Liver (tissue), 8 donors: ENCODE measurements at regions not wholly inside any gene's neighbourhood (a gene's known extent, or its start where the extent isn't known, plus 50 kb on each side); places are given as distances from the start of the nearest gene placed in this dataset.

Experiments used
- DNase-seq: peaks from one replicate; pipeline ENCODE4 v3.0.0-alpha.2; 2017; ENCODE audit warnings: low spot score
- H3K27ac ChIP-seq, 2 donors: one replicate each; pipeline ENCODE4 v1.7.0; 2013; ENCODE audit warnings: inconsistent platforms in 2 of 2, low read length in 2 of 2, control low read depth in 1 of 2, low read depth in 1 of 2, mild to moderate bottlenecking in 1 of 2
- H3K27me3 ChIP-seq, 4 donors: one replicate each; pipeline versions ENCODE4 v1.6.1 to v1.7.0; 2013; ENCODE audit warnings: low read length in 3 of 4, inconsistent platforms in 1 of 4, mild to moderate bottlenecking in 1 of 4, moderate library complexity in 1 of 4; ENCODE audit not compliant: control insufficient read depth in 4 of 4, insufficient read depth in 4 of 4
- H3K36me3 ChIP-seq, 4 donors: one replicate each; pipeline versions ENCODE4 v1.6.1 to v1.7.0; 2013; ENCODE audit warnings: low read length in 3 of 4, mild to moderate bottlenecking in 3 of 4, low read depth in 1 of 4, moderate library complexity in 1 of 4; ENCODE audit not compliant: control insufficient read depth in 4 of 4, insufficient read depth in 3 of 4
- H3K4me1 ChIP-seq, 4 donors: one replicate each; pipeline versions ENCODE4 v1.6.1 to v1.7.0; 2013; ENCODE audit warnings: low read length in 3 of 4, mild to moderate bottlenecking in 3 of 4, moderate library complexity in 1 of 4; ENCODE audit not compliant: control insufficient read depth in 4 of 4, insufficient read depth in 4 of 4
- H3K4me3 ChIP-seq, 3 donors: one replicate each; pipeline versions ENCODE4 v1.6.1 to v1.7.0; 2013; ENCODE audit warnings: low read length in 3 of 3, control low read depth in 1 of 3, low read depth in 1 of 3, mild to moderate bottlenecking in 1 of 3
- H3K9ac ChIP-seq, 2 donors: one replicate each; pipeline ENCODE4 v1.7.0; 2013; ENCODE audit warnings: low read length in 2 of 2, mild to moderate bottlenecking in 2 of 2, moderate library complexity in 2 of 2, control low read depth in 1 of 2, low read depth in 1 of 2
- H3K9me3 ChIP-seq, 4 donors: one replicate each; pipeline versions ENCODE4 v1.6.1 to v1.7.0; 2013; ENCODE audit warnings: low read length in 3 of 4; ENCODE audit not compliant: control insufficient read depth in 4 of 4
- HNF4A ChIP-seq, 2 donors: conservative IDR thresholded peaks; 2 replicates each; pipeline ENCODE4 v1.6.1; 2016; ENCODE audit warnings: antibody characterized with exemption in 2 of 2, mild to moderate bottlenecking in 2 of 2
- HNF4G ChIP-seq: IDR thresholded peaks from 2 replicates; pipeline ENCODE4 v1.6.1; 2016; ENCODE audit warnings: antibody characterized with exemption
- JUND ChIP-seq, 2 donors: IDR thresholded peaks; 2 replicates each; pipeline ENCODE4 v1.6.1; 2016; ENCODE audit warnings: antibody characterized with exemption in 2 of 2
- NR2F2 ChIP-seq: IDR thresholded peaks from 2 replicates; pipeline ENCODE4 v1.6.1; 2016; ENCODE audit warnings: antibody characterized with exemption
- RAD21 ChIP-seq, 2 donors: IDR thresholded peaks; 2 replicates each; pipeline ENCODE4 v1.6.1; 2016; ENCODE audit warnings: antibody characterized with exemption in 2 of 2, mild to moderate bottlenecking in 2 of 2
- RXRA ChIP-seq, 2 donors: IDR thresholded peaks; 2 replicates each; pipeline ENCODE4 v1.6.1; 2017 to 2018; ENCODE audit warnings: antibody characterized with exemption in 2 of 2, mild to moderate bottlenecking in 1 of 2
- SP1 ChIP-seq: IDR thresholded peaks from 2 replicates; pipeline ENCODE4 v1.6.1; 2018; ENCODE audit warnings: antibody characterized with exemption, mild to moderate bottlenecking
- TAF1 ChIP-seq: conservative IDR thresholded peaks from 2 replicates; pipeline ENCODE4 v1.6.1; 2016; ENCODE audit warnings: antibody characterized with exemption, mild to moderate bottlenecking
- YY1 ChIP-seq: IDR thresholded peaks from 2 replicates; pipeline ENCODE4 v1.6.1; 2016; ENCODE audit warnings: antibody characterized with exemption, mild to moderate bottlenecking
- WGBS: extraction: QIAGEN DNeasy Blood & Tissue Kit; methylation state at CpG from one replicate; pipeline ENCODE4 v1.1.7; 2013; 5-methylcytosine and 5-hydroxymethylcytosine counted together
- TF ChIP-seq, protein P1 (sequence below): IDR thresholded peaks from 2 replicates; pipeline ENCODE4 v1.6.1; 2016; ENCODE audit warnings: antibody characterized with exemption, mild to moderate bottlenecking
- TF ChIP-seq, protein P2 (sequence below): fragments of 150-350 bp; IDR thresholded peaks from 2 replicates; pipeline ENCODE4 v1.5.1; 2017; ENCODE audit warnings: improper control_type of control experiment, low read depth, low read length; ENCODE audit not compliant: missing input control
- TF ChIP-seq, protein P3 (sequence below): IDR thresholded peaks from 2 replicates; pipeline ENCODE4 v1.6.1; 2016; ENCODE audit warnings: antibody characterized with exemption
- TF ChIP-seq, protein P4 (sequence below): IDR thresholded peaks from 2 replicates; pipeline ENCODE4 v1.6.1; 2016; ENCODE audit warnings: antibody characterized with exemption
- donor health status: healthy.
- donor health status: healthy.
- donor health status: healthy.
- donor health status: healthy.
- donor health status: healthy.

DNA sequence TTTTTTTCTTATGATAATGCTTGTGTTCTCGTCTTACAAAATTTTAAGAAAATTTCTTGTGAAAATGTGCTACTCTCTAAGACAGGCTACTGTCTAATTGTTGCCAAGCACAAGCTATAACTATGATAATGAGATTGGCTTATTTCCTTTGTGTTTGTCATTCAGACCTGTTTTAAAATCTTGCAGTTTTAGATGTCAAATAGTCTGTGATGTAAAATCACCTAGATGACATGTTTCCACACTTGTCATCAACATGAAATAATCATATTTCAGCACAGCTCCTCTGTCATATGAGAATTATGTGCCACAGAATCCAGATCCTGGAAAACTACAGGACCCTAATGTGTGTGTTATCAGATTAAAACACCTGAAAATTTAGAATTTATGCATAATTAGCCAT, 539.7 kb downstream of the USP25 start:
- no peak overlapping the region for H3K4me3 ChIP-seq
- H3K9ac ChIP-seq, result no peak overlapping the region
- DNase-seq, result no peak
- TF ChIP-seq NR2F2, result no peak
- no peak for TF ChIP-seq YY1
- TF ChIP-seq, protein P1, sequence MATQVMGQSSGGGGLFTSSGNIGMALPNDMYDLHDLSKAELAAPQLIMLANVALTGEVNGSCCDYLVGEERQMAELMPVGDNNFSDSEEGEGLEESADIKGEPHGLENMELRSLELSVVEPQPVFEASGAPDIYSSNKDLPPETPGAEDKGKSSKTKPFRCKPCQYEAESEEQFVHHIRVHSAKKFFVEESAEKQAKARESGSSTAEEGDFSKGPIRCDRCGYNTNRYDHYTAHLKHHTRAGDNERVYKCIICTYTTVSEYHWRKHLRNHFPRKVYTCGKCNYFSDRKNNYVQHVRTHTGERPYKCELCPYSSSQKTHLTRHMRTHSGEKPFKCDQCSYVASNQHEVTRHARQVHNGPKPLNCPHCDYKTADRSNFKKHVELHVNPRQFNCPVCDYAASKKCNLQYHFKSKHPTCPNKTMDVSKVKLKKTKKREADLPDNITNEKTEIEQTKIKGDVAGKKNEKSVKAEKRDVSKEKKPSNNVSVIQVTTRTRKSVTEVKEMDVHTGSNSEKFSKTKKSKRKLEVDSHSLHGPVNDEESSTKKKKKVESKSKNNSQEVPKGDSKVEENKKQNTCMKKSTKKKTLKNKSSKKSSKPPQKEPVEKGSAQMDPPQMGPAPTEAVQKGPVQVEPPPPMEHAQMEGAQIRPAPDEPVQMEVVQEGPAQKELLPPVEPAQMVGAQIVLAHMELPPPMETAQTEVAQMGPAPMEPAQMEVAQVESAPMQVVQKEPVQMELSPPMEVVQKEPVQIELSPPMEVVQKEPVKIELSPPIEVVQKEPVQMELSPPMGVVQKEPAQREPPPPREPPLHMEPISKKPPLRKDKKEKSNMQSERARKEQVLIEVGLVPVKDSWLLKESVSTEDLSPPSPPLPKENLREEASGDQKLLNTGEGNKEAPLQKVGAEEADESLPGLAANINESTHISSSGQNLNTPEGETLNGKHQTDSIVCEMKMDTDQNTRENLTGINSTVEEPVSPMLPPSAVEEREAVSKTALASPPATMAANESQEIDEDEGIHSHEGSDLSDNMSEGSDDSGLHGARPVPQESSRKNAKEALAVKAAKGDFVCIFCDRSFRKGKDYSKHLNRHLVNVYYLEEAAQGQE, result no peak
- TF ChIP-seq HNF4G, result no peak
- no peak for TF ChIP-seq JUND (IDR thresholded peaks at IDR 0.05)
- TF ChIP-seq, protein P2, sequence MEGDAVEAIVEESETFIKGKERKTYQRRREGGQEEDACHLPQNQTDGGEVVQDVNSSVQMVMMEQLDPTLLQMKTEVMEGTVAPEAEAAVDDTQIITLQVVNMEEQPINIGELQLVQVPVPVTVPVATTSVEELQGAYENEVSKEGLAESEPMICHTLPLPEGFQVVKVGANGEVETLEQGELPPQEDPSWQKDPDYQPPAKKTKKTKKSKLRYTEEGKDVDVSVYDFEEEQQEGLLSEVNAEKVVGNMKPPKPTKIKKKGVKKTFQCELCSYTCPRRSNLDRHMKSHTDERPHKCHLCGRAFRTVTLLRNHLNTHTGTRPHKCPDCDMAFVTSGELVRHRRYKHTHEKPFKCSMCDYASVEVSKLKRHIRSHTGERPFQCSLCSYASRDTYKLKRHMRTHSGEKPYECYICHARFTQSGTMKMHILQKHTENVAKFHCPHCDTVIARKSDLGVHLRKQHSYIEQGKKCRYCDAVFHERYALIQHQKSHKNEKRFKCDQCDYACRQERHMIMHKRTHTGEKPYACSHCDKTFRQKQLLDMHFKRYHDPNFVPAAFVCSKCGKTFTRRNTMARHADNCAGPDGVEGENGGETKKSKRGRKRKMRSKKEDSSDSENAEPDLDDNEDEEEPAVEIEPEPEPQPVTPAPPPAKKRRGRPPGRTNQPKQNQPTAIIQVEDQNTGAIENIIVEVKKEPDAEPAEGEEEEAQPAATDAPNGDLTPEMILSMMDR, result no peak
- TF ChIP-seq, protein P3, sequence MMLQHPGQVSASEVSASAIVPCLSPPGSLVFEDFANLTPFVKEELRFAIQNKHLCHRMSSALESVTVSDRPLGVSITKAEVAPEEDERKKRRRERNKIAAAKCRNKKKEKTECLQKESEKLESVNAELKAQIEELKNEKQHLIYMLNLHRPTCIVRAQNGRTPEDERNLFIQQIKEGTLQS, result no peak
- no peak for TF ChIP-seq HNF4A (conservative IDR thresholded peaks at IDR 0.05)
- TF ChIP-seq, protein P4, sequence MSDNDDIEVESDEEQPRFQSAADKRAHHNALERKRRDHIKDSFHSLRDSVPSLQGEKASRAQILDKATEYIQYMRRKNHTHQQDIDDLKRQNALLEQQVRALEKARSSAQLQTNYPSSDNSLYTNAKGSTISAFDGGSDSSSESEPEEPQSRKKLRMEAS, result no peak
- TF ChIP-seq TAF1, result no peak
- TF ChIP-seq RXRA (IDR thresholded peaks at IDR 0.05), result no peak
- TF ChIP-seq SP1, result no peak
- no peak overlapping the region for H3K27ac ChIP-seq
- H3K4me1 ChIP-seq, result peaks cover 0 to 2% (median 0%) of the 10 kb centered on the region in 4 donors
- no peaks in the 10 kb centered on the region for H3K36me3 ChIP-seq
- no peaks in the 10 kb centered on the region for H3K27me3 ChIP-seq
- 93% methylated on average over 1 of the region's 1 CpG for WGBS
- H3K9me3 ChIP-seq, result no peaks in the 10 kb centered on the region

DNA sequence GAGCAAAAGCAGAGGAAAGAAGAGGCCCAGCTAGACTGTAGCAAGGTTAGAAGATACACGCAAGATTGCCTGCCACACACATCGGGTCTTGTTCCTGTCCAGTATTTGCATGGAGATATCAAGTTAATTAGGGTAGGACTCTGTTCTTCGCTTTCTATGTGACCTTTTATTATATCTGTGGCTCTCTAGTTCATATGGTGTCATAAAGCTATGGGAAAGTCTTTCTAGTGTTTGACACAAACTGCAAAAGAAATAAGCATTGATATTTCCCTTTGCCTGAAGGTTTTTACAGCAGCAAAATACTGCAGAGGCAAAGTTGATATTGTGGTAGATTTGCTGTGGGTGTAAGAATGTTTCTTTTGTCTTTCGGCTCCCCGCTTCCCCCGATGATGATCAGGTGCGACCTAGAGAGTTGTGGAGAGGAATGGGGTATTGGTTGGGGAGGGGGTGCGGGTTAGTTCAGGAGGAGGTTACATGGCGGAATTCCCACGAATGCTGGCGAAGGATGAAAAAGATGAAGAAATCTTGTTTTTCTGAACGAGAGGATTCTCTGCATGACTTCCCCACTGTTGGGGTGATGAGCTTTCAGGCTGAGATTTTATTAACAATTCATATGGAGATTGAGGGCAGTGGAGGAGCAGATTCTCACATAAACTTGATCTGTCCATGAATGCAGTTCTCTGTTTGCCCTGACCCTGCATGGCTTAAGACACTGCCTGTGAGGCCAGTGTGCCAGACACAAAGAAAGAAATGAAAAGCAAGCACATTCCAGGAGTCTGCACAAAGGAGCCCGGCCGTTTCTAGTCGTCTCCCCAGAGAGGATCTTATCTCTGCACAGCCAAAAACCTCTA, 550.2 kb downstream of the USP25 start:
- H3K27ac ChIP-seq, result peak overlapping the region; percentile 51 to 59

More for the DNA sequence above, 550.2 kb downstream of the USP25 start:
- Histone ChIP-seq H3K27me3 (no peaks in the 10 kb centered on the region), H3K4me1 (peaks cover 3 to 27% (median 7%) of the 10 kb centered on the region in 4 donors), H3K4me3 (peak overlapping the region in 1 of 3 donors; percentile 8), H3K9ac (peak overlapping the region in 1 of 2 donors; percentile 3), H3K36me3 (no peaks in the 10 kb centered on the region), H3K9me3 (no peaks in the 10 kb centered on the region)
- TF ChIP-seq RXRA (IDR thresholded peaks at IDR 0.05), result peak in 1 of 2 donors; percentile 21
- TF ChIP-seq, protein P3, result no peak
- peak in 1 of 2 donors; percentile 9 for TF ChIP-seq RAD21 (IDR thresholded peaks at IDR 0.05)
- no peak for DNase-seq
- WGBS, result 56% methylated on average over 15 of the region's 15 CpGs
